ENCODE measurements at regions not wholly inside any gene's neighbourhood (a gene's known extent, or its start where the extent isn't known, plus 50 kb on each side); places are given as distances from the start of the nearest gene placed in this dataset.

DNA sequence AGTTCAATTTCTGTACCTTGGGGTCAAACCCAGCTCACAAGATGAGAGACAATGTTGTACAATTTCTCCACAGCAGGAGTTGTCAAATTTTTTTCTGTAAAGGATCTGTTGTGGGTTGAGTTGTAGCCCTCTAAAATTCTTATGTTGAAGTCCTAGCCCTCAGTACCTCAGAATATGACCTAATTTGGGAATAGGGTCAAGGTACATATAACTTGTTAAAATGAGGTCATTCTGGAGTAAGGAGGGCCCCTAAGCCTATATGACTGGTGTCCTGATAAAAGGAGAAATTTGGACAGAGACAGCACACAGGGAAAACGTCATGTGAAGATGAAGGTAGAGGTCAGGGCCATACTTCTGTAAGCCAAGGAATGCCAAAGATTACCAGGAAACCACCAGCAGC lies 264.9 kb downstream of the TTC8 start (continued):
- no peak for TF ChIP-seq HMGA2 (CRISPR knock-in tag; IDR thresholded peaks at IDR 0.05)
- TF ChIP-seq, protein P1, sequence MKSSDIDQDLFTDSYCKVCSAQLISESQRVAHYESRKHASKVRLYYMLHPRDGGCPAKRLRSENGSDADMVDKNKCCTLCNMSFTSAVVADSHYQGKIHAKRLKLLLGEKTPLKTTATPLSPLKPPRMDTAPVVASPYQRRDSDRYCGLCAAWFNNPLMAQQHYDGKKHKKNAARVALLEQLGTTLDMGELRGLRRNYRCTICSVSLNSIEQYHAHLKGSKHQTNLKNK (CRISPR knock-in tag; IDR thresholded peaks at IDR 0.05), result no peak
- TF ChIP-seq, protein P2, sequence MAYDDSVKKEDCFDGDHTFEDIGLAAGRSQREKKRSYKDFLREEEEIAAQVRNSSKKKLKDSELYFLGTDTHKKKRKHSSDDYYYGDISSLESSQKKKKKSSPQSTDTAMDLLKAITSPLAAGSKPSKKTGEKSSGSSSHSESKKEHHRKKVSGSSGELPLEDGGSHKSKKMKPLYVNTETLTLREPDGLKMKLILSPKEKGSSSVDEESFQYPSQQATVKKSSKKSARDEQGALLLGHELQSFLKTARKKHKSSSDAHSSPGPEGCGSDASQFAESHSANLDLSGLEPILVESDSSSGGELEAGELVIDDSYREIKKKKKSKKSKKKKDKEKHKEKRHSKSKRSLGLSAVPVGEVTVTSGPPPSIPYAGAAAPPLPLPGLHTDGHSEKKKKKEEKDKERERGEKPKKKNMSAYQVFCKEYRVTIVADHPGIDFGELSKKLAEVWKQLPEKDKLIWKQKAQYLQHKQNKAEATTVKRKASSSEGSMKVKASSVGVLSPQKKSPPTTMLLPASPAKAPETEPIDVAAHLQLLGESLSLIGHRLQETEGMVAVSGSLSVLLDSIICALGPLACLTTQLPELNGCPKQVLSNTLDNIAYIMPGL (CRISPR knock-in tag; IDR thresholded peaks at IDR 0.05), result no peak
- TF ChIP-seq, protein P3, sequence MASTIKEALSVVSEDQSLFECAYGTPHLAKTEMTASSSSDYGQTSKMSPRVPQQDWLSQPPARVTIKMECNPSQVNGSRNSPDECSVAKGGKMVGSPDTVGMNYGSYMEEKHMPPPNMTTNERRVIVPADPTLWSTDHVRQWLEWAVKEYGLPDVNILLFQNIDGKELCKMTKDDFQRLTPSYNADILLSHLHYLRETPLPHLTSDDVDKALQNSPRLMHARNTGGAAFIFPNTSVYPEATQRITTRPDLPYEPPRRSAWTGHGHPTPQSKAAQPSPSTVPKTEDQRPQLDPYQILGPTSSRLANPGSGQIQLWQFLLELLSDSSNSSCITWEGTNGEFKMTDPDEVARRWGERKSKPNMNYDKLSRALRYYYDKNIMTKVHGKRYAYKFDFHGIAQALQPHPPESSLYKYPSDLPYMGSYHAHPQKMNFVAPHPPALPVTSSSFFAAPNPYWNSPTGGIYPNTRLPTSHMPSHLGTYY (CRISPR knock-in tag; IDR thresholded peaks at IDR 0.05), result no peak
- TF ChIP-seq ELF4 (CRISPR knock-in tag; IDR thresholded peaks at IDR 0.05; ENCODE audit: low read depth), result no peak
- TF ChIP-seq, protein P4, sequence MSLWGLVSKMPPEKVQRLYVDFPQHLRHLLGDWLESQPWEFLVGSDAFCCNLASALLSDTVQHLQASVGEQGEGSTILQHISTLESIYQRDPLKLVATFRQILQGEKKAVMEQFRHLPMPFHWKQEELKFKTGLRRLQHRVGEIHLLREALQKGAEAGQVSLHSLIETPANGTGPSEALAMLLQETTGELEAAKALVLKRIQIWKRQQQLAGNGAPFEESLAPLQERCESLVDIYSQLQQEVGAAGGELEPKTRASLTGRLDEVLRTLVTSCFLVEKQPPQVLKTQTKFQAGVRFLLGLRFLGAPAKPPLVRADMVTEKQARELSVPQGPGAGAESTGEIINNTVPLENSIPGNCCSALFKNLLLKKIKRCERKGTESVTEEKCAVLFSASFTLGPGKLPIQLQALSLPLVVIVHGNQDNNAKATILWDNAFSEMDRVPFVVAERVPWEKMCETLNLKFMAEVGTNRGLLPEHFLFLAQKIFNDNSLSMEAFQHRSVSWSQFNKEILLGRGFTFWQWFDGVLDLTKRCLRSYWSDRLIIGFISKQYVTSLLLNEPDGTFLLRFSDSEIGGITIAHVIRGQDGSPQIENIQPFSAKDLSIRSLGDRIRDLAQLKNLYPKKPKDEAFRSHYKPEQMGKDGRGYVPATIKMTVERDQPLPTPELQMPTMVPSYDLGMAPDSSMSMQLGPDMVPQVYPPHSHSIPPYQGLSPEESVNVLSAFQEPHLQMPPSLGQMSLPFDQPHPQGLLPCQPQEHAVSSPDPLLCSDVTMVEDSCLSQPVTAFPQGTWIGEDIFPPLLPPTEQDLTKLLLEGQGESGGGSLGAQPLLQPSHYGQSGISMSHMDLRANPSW (CRISPR knock-in tag; conservative IDR thresholded peaks at IDR 0.05; ENCODE audit: low read depth), result no peak

DNA sequence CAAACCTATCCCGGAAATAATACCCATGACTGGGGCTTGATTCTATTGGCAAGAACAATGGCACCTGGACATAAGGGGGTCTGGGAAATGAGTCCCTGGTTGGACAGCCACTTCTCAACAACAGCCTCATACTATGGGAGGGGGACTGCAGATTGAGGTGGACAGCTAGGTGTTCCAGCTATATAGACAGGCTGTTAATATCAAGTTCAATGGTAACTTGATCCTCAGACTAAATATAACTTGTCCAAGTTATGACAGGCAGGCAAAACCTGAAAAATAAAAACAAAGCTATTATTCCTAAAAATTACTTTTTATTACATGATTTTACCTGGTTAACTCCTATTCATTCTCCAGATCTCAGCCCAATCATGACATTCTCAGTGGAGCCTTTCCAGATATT lies 267.3 kb downstream of the TTC8 start:
- POLR2A ChIA-PET, result no interaction called here
- Mint-ChIP-seq H3K36me3 (peaks cover 4% of the 10 kb centered on the region; the same call in 1 of the 2 replicates), H3K9me3 (peaks cover 9% of the 10 kb centered on the region), H3K27ac (no peak overlapping the region), H3K4me3 (no peak overlapping the region), H3K27me3 (ENCODE audit: low read depth) (peaks cover 34% of the 10 kb centered on the region), H3K4me1 (no peaks in the 10 kb centered on the region; the same call in 1 of the 2 replicates)
- no peak for TF ChIP-seq ZNF219 (CRISPR knock-in tag; IDR thresholded peaks at IDR 0.05; ENCODE audit: borderline replicate concordance)
- TF ChIP-seq JUN (CRISPR knock-in tag; IDR thresholded peaks at IDR 0.05), result no peak
- TF ChIP-seq, protein P1 (CRISPR knock-in tag; IDR thresholded peaks at IDR 0.05), result no peak
- no peak for TF ChIP-seq MLX (CRISPR knock-in tag; IDR thresholded peaks at IDR 0.05)
- TF ChIP-seq CREM (CRISPR knock-in tag; IDR thresholded peaks at IDR 0.05), result no peak
- TF ChIP-seq RORB (CRISPR knock-in tag; IDR thresholded peaks at IDR 0.05), result no peak
- no peak for TF ChIP-seq ESRRA (CRISPR knock-in tag; IDR thresholded peaks at IDR 0.05; ENCODE audit: borderline replicate concordance)
- no peak for TF ChIP-seq ZNF416 (CRISPR knock-in tag; IDR thresholded peaks at IDR 0.05)
- TF ChIP-seq NR2C2 (CRISPR knock-in tag; IDR thresholded peaks at IDR 0.05), result no peak
- ATAC-seq, result no peak
- CTCF ChIA-PET, result no interaction called here
- no peak for DNase-seq (ENCODE audit: low spot score)

- DNase-seq (ENCODE audit: low spot score), result no peak
- Mint-ChIP-seq H3K9me3 (peaks cover 9% of the 10 kb centered on the region), H3K36me3 (peaks cover 4% of the 10 kb centered on the region; the same call in 1 of the 2 replicates), H3K4me1 (no peaks in the 10 kb centered on the region; the same call in 1 of the 2 replicates), H3K4me3 (no peak overlapping the region), H3K27ac (no peak overlapping the region), H3K27me3 (ENCODE audit: low read depth) (peaks cover 29% of the 10 kb centered on the region)
- ATAC-seq, result no peak
- POLR2A ChIA-PET, result interaction anchor here (1.1 kb wide), 1 partner anchor 176 kb away, joined by 3 read pairs; no protein-coding TSS in a partner anchor
- CTCF ChIA-PET, result no interaction called here
- TF ChIP-seq NR1H2 (CRISPR knock-in tag; IDR thresholded peaks at IDR 0.05) (no peak), ZNF532 (CRISPR knock-in tag; IDR thresholded peaks at IDR 0.05; ENCODE audit: borderline replicate concordance) (no peak), ATF6 (CRISPR knock-in tag; IDR thresholded peaks at IDR 0.05) (no peak)
Observed at GRCh38 chr14:89093083-89093730, 268.8 kb downstream of the TTC8 start.
